HEK293 (cell line): ENCODE measurements at regions not wholly inside any gene's neighbourhood (a gene's known extent, or its start where the extent isn't known, plus 50 kb on each side); places are given as distances from the start of the nearest gene placed in this dataset.

Experiments
- CTCF ChIA-PET: fragments of 350-600 bp; formaldehyde crosslinking; extraction: SDS; loops from one replicate; lab custom pipeline; 2021; ENCODE audit warnings: antibody characterized with exemption; lab: Yijun Ruan, JAX
- POLR2A ChIA-PET: fragments of 300-600 bp; formaldehyde crosslinking; extraction: SDS; loops from one replicate; lab custom pipeline; 2020; ENCODE audit warnings: antibody characterized with exemption, inconsistent platforms; lab: Yijun Ruan, JAX
- H3K27ac ChIP-seq: fragments of 200-500 bp; sonication (Bioruptor generic); 2 replicates; pipeline ENCODE4 v1.5.1; 2014; ENCODE audit warnings: low read depth, low read length, control low read depth, inconsistent platforms; ENCODE audit errors: extremely low read depth
- H3K36me3 ChIP-seq, 2 experiments: fragments of 200-500 bp in 1 of 2; sonication (Bioruptor generic) in 1 of 2; 1 replicate in 1 of 2; 2 replicates in 1 of 2; pipeline ENCODE4 v1.5.1; 2014 to 2017; ENCODE audit warnings: inconsistent platforms in 2 of 2, low read length in 2 of 2; ENCODE audit not compliant: control insufficient read depth in 2 of 2, insufficient read depth in 1 of 2
- H3K4me1 ChIP-seq: fragments of 200-500 bp; sonication (Bioruptor generic); 2 replicates; pipeline ENCODE4 v1.5.1; 2014; ENCODE audit warnings: mild to moderate bottlenecking, low read length, inconsistent platforms; ENCODE audit not compliant: control insufficient read depth, insufficient read depth
- H3K4me3 ChIP-seq: 2 replicates; pipeline ENCODE4 v1.5.1; 2011; ENCODE audit warnings: low read depth, mild to moderate bottlenecking, control low read depth, low read length, moderate library complexity
- H3K9me3 ChIP-seq: fragments of 200-500 bp; sonication (Bioruptor generic); 2 replicates; pipeline ENCODE4 v1.5.1; 2014; ENCODE audit warnings: low read depth, low read length, inconsistent platforms; ENCODE audit not compliant: control insufficient read depth, insufficient read depth
- BCL11B ChIP-seq: fragments of 450-650 bp; formaldehyde crosslinking; IDR thresholded peaks from 2 replicates; pipeline ENCODE4 v1.5.1; 2016; ENCODE audit warnings: low read depth, missing biosample characterization, missing genetic modification characterization
- BCL6B ChIP-seq: fragments of 450-650 bp; formaldehyde crosslinking; IDR thresholded peaks from 2 replicates; pipeline ENCODE4 v1.5.1; 2017; ENCODE audit warnings: missing biosample characterization, missing genetic modification characterization
- FEZF1 ChIP-seq: fragments of 450-650 bp; formaldehyde crosslinking; IDR thresholded peaks from 2 replicates; pipeline ENCODE4 v1.5.1; 2016; ENCODE audit warnings: missing biosample characterization, missing genetic modification characterization
- GFI1B ChIP-seq: fragments of 450-650 bp; formaldehyde crosslinking; IDR thresholded peaks from 2 replicates; pipeline ENCODE4 v1.5.1; 2016; ENCODE audit warnings: missing biosample characterization, missing genetic modification characterization
- KLF10 ChIP-seq: fragments of 450-650 bp; IDR thresholded peaks from 2 replicates; pipeline ENCODE4 v1.5.1; 2018; ENCODE audit warnings: missing biosample characterization, mild to moderate bottlenecking, missing genetic modification characterization
- KLF7 ChIP-seq: fragments of 450-650 bp; formaldehyde crosslinking; IDR thresholded peaks from 2 replicates; pipeline ENCODE4 v1.5.1; 2016; ENCODE audit warnings: missing biosample characterization, missing genetic modification characterization, borderline replicate concordance
- PRDM2 ChIP-seq: fragments of 450-650 bp; formaldehyde crosslinking; IDR thresholded peaks from 2 replicates; pipeline ENCODE4 v1.5.1; 2016; ENCODE audit warnings: missing biosample characterization, missing genetic modification characterization, borderline replicate concordance
- SP2 ChIP-seq: fragments of 450-650 bp; formaldehyde crosslinking; IDR thresholded peaks from 2 replicates; pipeline ENCODE4 v1.5.1; 2016; ENCODE audit warnings: missing biosample characterization, missing genetic modification characterization
- TRIM28 ChIP-seq: IDR thresholded peaks from 2 replicates; pipeline ENCODE4 v1.6.1; 2011; ENCODE audit warnings: low read length, control low read depth, borderline replicate concordance
- ZFP3 ChIP-seq: fragments of 450-650 bp; formaldehyde crosslinking; IDR thresholded peaks from 2 replicates; pipeline ENCODE4 v1.5.1; 2016; ENCODE audit warnings: low read depth, missing biosample characterization, missing genetic modification characterization
- ZNF155 ChIP-seq: fragments of 450-650 bp; formaldehyde crosslinking; IDR thresholded peaks from 2 replicates; pipeline ENCODE4 v1.5.1; 2016; ENCODE audit warnings: missing biosample characterization, missing genetic modification characterization
- ZNF24 ChIP-seq: fragments of 450-650 bp; formaldehyde crosslinking; IDR thresholded peaks from 2 replicates; pipeline ENCODE4 v1.5.1; 2016; ENCODE audit warnings: missing biosample characterization, missing genetic modification characterization
- ZNF366 ChIP-seq: fragments of 450-650 bp; formaldehyde crosslinking; conservative IDR thresholded peaks from 2 replicates; pipeline ENCODE4 v1.5.1; 2016; ENCODE audit warnings: missing biosample characterization, missing genetic modification characterization
- ZNF391 ChIP-seq: fragments of 450-650 bp; formaldehyde crosslinking; IDR thresholded peaks from 2 replicates; pipeline ENCODE4 v1.5.1; 2016; ENCODE audit warnings: low read depth, missing biosample characterization, missing genetic modification characterization, borderline replicate concordance
- ZNF558 ChIP-seq: fragments of 450-650 bp; formaldehyde crosslinking; IDR thresholded peaks from 2 replicates; pipeline ENCODE4 v1.5.1; 2016; ENCODE audit warnings: missing biosample characterization, missing genetic modification characterization
- ZNF677 ChIP-seq: fragments of 450-650 bp; IDR thresholded peaks from 2 replicates; pipeline ENCODE4 v1.5.0; 2018; ENCODE audit warnings: missing biosample characterization, mild to moderate bottlenecking, missing genetic modification characterization, moderate library complexity
- ZNF701 ChIP-seq: fragments of 450-650 bp; formaldehyde crosslinking; IDR thresholded peaks from 2 replicates; pipeline ENCODE4 v1.5.1; 2016; ENCODE audit warnings: missing biosample characterization, missing genetic modification characterization
- TF ChIP-seq, protein P1 (sequence below): fragments of 450-650 bp; formaldehyde crosslinking; IDR thresholded peaks from 2 replicates; pipeline ENCODE4 v1.5.1; 2016; ENCODE audit warnings: missing biosample characterization, missing genetic modification characterization

- TF ChIP-seq ZNF24 (tag by site-specific recombination) (no peak), ZNF155 (tag by site-specific recombination) (no peak), ZFP3 (tag by site-specific recombination) (no peak)
These were observed 217.7 kb upstream of the BMPER start (continued) for GRCh38 chr7:33687625-33688024.

DNA sequence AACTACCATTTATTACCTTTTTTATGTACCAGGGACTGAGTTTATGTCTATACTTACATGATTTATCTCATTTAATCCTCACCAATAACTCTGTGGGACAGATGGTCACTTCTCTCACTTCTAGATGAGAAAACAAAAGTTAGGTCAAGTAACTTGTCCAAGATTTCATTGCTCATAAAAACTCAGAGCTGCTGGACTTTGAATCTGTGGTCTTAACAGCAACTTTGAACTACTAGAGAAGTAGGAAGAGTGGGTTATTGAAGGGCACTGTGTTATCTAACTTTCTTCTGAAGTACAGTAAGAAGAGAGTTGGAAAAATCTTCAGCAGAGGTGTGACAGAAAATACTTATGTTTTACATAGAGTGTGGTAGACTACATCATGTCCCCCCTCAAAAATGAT is 214.2 kb upstream of the BMPER start:
- Histone ChIP-seq H3K9me3 (no peaks in the 10 kb centered on the region), H3K4me3 (no peak overlapping the region), H3K36me3 (no peaks in the 10 kb centered on the region), H3K4me1 (no peaks in the 10 kb centered on the region), H3K27ac (no peak overlapping the region)
- TF ChIP-seq FEZF1 (no peak), GFI1B (tag by site-specific recombination) (no peak), KLF10 (no peak), ZNF677 (no peak), ZNF558 (tag by site-specific recombination) (no peak), BCL6B (tag by site-specific recombination) (no peak), SP2 (tag by site-specific recombination) (no peak), ZNF391 (tag by site-specific recombination) (no peak)
- CTCF ChIA-PET, result interaction anchor here (0.7 kb wide), 1 partner anchor 19 kb away, joined by 3 read pairs; no protein-coding TSS in a partner anchor
- POLR2A ChIA-PET, result no interaction called here

GRCh38 chr7:33692956-33693355 is 212.4 kb upstream of the BMPER start:
- Histone ChIP-seq H3K27ac (no peak overlapping the region), H3K4me1 (no peaks in the 10 kb centered on the region), H3K9me3 (no peaks in the 10 kb centered on the region), H3K36me3 (no peaks in the 10 kb centered on the region), H3K4me3 (no peak overlapping the region)
- no peak for TF ChIP-seq ZNF701
- TF ChIP-seq KLF7 (tag by site-specific recombination), result no peak
- TF ChIP-seq TRIM28, result no peak
- no peak for TF ChIP-seq PRDM2 (tag by site-specific recombination)
- TF ChIP-seq BCL11B (tag by site-specific recombination), result no peak
- TF ChIP-seq, protein P1, sequence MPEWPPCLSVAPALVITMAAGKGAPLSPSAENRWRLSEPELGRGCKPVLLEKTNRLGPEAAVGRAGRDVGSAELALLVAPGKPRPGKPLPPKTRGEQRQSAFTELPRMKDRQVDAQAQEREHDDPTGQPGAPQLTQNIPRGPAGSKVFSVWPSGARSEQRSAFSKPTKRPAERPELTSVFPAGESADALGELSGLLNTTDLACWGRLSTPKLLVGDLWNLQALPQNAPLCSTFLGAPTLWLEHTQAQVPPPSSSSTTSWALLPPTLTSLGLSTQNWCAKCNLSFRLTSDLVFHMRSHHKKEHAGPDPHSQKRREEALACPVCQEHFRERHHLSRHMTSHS, result no peak
- TF ChIP-seq ZNF366 (tag by site-specific recombination), result no peak
- ChIA-PET POLR2A (no interaction called here), CTCF (interaction anchor here (0.6 kb wide), 1 partner anchor 524 kb away, joined by 4 read pairs; no protein-coding TSS in a partner anchor)
